PC-9 (cell line): ENCODE measurements at regions not wholly inside any gene's neighbourhood (a gene's known extent, or its start where the extent isn't known, plus 50 kb on each side); places are given as distances from the start of the nearest gene placed in this dataset.

Source experiments
- EZH2 ChIP-seq: fragments of 200-600 bp; sonication (generic); IDR thresholded peaks from 2 replicates; pipeline ENCODE4 v1.8.0; 2017; ENCODE audit warnings: antibody characterized with exemption, low read depth
- TF ChIP-seq, protein P1 (sequence below): fragments of 200-600 bp; sonication (generic); conservative IDR thresholded peaks from 2 replicates; pipeline ENCODE4 v1.6.1; 2017; ENCODE audit warnings: mixed run types, antibody characterized with exemption, mild to moderate bottlenecking, moderate library complexity

DNA sequence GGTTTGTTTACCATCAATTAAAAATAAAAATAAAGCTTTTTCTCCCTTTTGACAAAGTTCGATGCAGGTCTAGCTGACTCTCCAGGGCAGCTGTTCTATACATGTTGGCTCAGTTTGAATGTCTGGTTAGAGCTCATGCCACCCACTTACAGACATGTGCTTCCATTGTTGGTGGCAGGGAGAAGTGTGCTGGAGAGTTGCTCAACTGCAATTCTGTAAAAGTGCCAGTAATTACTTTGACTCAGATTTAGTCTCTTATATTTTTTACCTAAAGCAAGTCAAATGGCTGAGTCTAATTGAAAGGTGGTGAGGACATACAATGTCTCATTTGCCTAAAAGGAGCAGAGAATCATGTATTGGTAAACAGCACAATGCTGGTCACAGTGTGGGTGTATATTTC is 609.1 kb upstream of the SYT4 start:
- TF ChIP-seq, protein P1, sequence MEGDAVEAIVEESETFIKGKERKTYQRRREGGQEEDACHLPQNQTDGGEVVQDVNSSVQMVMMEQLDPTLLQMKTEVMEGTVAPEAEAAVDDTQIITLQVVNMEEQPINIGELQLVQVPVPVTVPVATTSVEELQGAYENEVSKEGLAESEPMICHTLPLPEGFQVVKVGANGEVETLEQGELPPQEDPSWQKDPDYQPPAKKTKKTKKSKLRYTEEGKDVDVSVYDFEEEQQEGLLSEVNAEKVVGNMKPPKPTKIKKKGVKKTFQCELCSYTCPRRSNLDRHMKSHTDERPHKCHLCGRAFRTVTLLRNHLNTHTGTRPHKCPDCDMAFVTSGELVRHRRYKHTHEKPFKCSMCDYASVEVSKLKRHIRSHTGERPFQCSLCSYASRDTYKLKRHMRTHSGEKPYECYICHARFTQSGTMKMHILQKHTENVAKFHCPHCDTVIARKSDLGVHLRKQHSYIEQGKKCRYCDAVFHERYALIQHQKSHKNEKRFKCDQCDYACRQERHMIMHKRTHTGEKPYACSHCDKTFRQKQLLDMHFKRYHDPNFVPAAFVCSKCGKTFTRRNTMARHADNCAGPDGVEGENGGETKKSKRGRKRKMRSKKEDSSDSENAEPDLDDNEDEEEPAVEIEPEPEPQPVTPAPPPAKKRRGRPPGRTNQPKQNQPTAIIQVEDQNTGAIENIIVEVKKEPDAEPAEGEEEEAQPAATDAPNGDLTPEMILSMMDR = no peak
- TF ChIP-seq EZH2 = no peak
